SK-N-SH (cell line): ENCODE measurements at regions not wholly inside any gene's neighbourhood (a gene's known extent, or its start where the extent isn't known, plus 50 kb on each side); places are given as distances from the start of the nearest gene placed in this dataset.

Experiments
- CTCF ChIA-PET: fragments of 300-600, 350-600 bp; formaldehyde crosslinking; extraction: SDS; loops from one replicate; lab custom pipeline; 2021; lab: Yijun Ruan, JAX
- POLR2A ChIA-PET: fragments of 350-600 bp; sonication (Branson Sonifier 250); formaldehyde crosslinking; extraction: SDS; loops from one replicate; lab custom pipeline; 2020; ENCODE audit warnings: antibody characterized with exemption, inconsistent platforms; lab: Yijun Ruan, JAX
- DNase-seq: peaks from one replicate; pipeline ENCODE4 v3.0.0; 2012
- H2AFZ ChIP-seq: fragments of 200-600 bp; sonication (generic); 2 replicates; pipeline ENCODE4 v1.8.1; 2016; ENCODE audit warnings: antibody characterized with exemption, mild to moderate bottlenecking, low read depth
- H3F3A ChIP-seq: fragments of 200-600 bp; sonication (generic); replicated peaks from 2 replicates; pipeline ENCODE3; 2016; ENCODE audit warnings: antibody characterized with exemption, mild to moderate bottlenecking; ENCODE audit not compliant: insufficient read depth
- H3K27ac ChIP-seq, 2 experiments: fragments of 200-500 bp in 1 of 2; fragments of 200-600 bp in 1 of 2; sonication (Bioruptor generic) in 1 of 2; sonication (generic), shearing (Covaris generic) in 1 of 2; 2 replicates each; pipeline versions ENCODE4 v1.5.1 to v1.6.1; 2014 to 2016; ENCODE audit warnings: low read depth in 2 of 2, inconsistent platforms in 1 of 2, low read length in 1 of 2, mild to moderate bottlenecking in 1 of 2, mixed read lengths in 1 of 2
- H3K27me3 ChIP-seq: fragments of 200-600 bp; sonication (generic), shearing (Covaris generic); 2 replicates; pipeline ENCODE4 v1.6.1; 2016; ENCODE audit warnings: mixed run types; ENCODE audit not compliant: insufficient read depth
- H3K36me3 ChIP-seq, 2 experiments: fragments of 200-500 bp in 1 of 2; fragments of 200-600 bp in 1 of 2; sonication (Bioruptor generic) in 1 of 2; sonication (generic) in 1 of 2; replicated peaks in 1 of 2; 2 replicates each; pipeline versions ENCODE3 to v1.5.1; 2014 to 2016; ENCODE audit warnings: low read length in 1 of 2, mild to moderate bottlenecking in 1 of 2; ENCODE audit not compliant: insufficient read depth in 2 of 2, control insufficient read depth in 1 of 2
- H3K4me1 ChIP-seq, 2 experiments: fragments of 200-500 bp in 1 of 2; fragments of 200-600 bp in 1 of 2; sonication (Bioruptor generic) in 1 of 2; sonication (generic), shearing (Covaris generic) in 1 of 2; 2 replicates each; pipeline versions ENCODE4 v1.5.1 to v1.6.1; 2014 to 2016; ENCODE audit warnings: low read depth in 1 of 2, low read length in 1 of 2, mixed run types in 1 of 2; ENCODE audit not compliant: insufficient read depth in 2 of 2, control insufficient read depth in 1 of 2
- H3K4me2 ChIP-seq: fragments of 200-600 bp; sonication (generic), shearing (Covaris generic); 2 replicates; pipeline ENCODE4 v1.6.1; 2017; ENCODE audit warnings: mixed run types
- H3K4me3 ChIP-seq, 2 experiments: fragments of 200-500 bp in 1 of 2; fragments of 200-600 bp in 1 of 2; sonication (Bioruptor generic) in 1 of 2; sonication (generic), shearing (Covaris generic) in 1 of 2; 2 replicates each; pipeline versions ENCODE4 v1.5.1 to v1.8.1; 2014 to 2016; ENCODE audit warnings: low read depth in 2 of 2, inconsistent platforms in 1 of 2, low read length in 1 of 2, mild to moderate bottlenecking in 1 of 2, mixed read lengths in 1 of 2, moderate library complexity in 1 of 2
- H3K79me2 ChIP-seq: fragments of 200-600 bp; sonication (generic); 2 replicates; pipeline ENCODE4 v1.8.1; 2017; ENCODE audit warnings: mild to moderate bottlenecking; ENCODE audit not compliant: insufficient read depth
- H3K9ac ChIP-seq: fragments of 200-600 bp; sonication (generic); 2 replicates; pipeline ENCODE4 v1.6.1; 2017; ENCODE audit warnings: mixed run types
- H3K9me2 ChIP-seq: fragments of 200-600 bp; sonication (generic); 2 replicates; pipeline ENCODE4 v1.6.1; 2017; ENCODE audit warnings: mixed run types
- H3K9me3 ChIP-seq: fragments of 200-600 bp; sonication (generic); 2 replicates; pipeline ENCODE4 v1.6.1; 2017; ENCODE audit warnings: mixed run types, mild to moderate bottlenecking, moderate library complexity
- H4K20me1 ChIP-seq: fragments of 200-600 bp; sonication (generic); 2 replicates; pipeline ENCODE4 v1.6.1; 2017; ENCODE audit warnings: mild to moderate bottlenecking, mixed run types; ENCODE audit not compliant: insufficient read depth
- CHD2 ChIP-seq: fragments of 150-350 bp; IDR thresholded peaks from 2 replicates; pipeline ENCODE4 v1.6.1; 2018; ENCODE audit warnings: low read length; ENCODE audit not compliant: partially characterized antibody
- EP300 ChIP-seq, 2 experiments: IDR thresholded peaks; 2 replicates each; pipeline versions ENCODE4 v1.4.0 to v1.6.1; 2012; ENCODE audit warnings: borderline replicate concordance in 1 of 2, low read depth in 1 of 2, low read length in 1 of 2
- FOSL2 ChIP-seq: IDR thresholded peaks from 2 replicates; pipeline ENCODE4 v1.4.0; 2012; ENCODE audit warnings: low read depth, mild to moderate bottlenecking, moderate library complexity, borderline replicate concordance
- GABPA ChIP-seq: IDR thresholded peaks from 2 replicates; pipeline ENCODE4 v1.4.0; 2012; ENCODE audit warnings: low read depth, mild to moderate bottlenecking
- GATA2 ChIP-seq: sonication (generic); formaldehyde crosslinking; IDR thresholded peaks from 2 replicates; pipeline ENCODE4 v1.5.0; 2020; ENCODE audit warnings: mild to moderate bottlenecking, missing genetic modification reagents
- MEF2A ChIP-seq: IDR thresholded peaks from 2 replicates; pipeline ENCODE4 v1.4.0; 2012; ENCODE audit warnings: low read depth, borderline replicate concordance
- NFIC ChIP-seq: IDR thresholded peaks from 2 replicates; pipeline ENCODE4 v1.4.0; 2012; ENCODE audit warnings: borderline replicate concordance
- POLR2AphosphoS5 ChIP-seq: IDR thresholded peaks from 2 replicates; pipeline ENCODE4 v1.6.1; 2012; ENCODE audit warnings: low read depth, low read length
- RFX5 ChIP-seq: IDR thresholded peaks from 2 replicates; pipeline ENCODE4 v1.6.1; 2012; ENCODE audit warnings: mild to moderate bottlenecking, improper control_type of control experiment, low read length
- RXRA ChIP-seq: IDR thresholded peaks from 2 replicates; pipeline ENCODE4 v1.4.0; 2012; ENCODE audit warnings: low read depth, mild to moderate bottlenecking, borderline replicate concordance
- TAF1 ChIP-seq: IDR thresholded peaks from 2 replicates; pipeline ENCODE4 v1.6.1; 2012; ENCODE audit warnings: low read depth, mild to moderate bottlenecking, low read length, moderate library complexity, borderline replicate concordance
- YY1 ChIP-seq: IDR thresholded peaks from 2 replicates; pipeline ENCODE4 v1.4.0; 2012; ENCODE audit warnings: low read depth, mild to moderate bottlenecking
- WGBS: methylation state at CpG from one replicate; pipeline ENCODE4 v1.1.6; 2017; ENCODE audit warnings: low lambda C conversion rate; 5-methylcytosine and 5-hydroxymethylcytosine counted together
- TF ChIP-seq, protein P1 (sequence below): IDR thresholded peaks from 2 replicates; pipeline ENCODE4 v1.4.0; 2012; ENCODE audit warnings: low read depth, borderline replicate concordance
- TF ChIP-seq, protein P2 (sequence below): IDR thresholded peaks from 2 replicates; pipeline ENCODE4 v1.4.0; 2012; ENCODE audit warnings: low read depth
- TF ChIP-seq, protein P3 (sequence below): fragments of 150-350 bp; IDR thresholded peaks from 2 replicates; pipeline ENCODE4 v1.6.1; 2017; ENCODE audit warnings: antibody characterized with exemption, low read length, low read depth, borderline replicate concordance
- TF ChIP-seq, protein P4 (sequence below): IDR thresholded peaks from 2 replicates; pipeline ENCODE4 v1.4.0; 2012; ENCODE audit warnings: low read depth, borderline replicate concordance

DNA sequence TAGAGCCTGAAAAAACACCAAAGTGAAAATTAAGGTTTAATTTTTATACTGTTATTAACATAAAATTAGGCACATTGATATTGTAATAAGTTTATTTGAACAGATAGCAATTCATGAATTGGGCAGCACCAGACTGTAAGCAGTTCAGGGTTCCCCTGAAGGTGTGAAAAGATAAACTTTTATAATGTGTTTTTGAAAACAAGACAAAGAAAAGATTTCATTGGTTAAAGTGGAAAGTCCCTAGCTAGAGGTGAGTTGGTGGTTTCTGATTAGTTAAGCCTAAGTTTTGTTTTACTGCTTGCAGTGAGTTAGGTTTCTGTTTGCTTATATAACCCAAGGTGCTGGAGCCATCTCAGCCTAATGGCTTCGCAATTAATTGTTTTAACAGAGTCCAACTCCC lies 96.5 kb upstream of the RPS23 start:
- CTCF ChIA-PET = no interaction called here

DNA sequence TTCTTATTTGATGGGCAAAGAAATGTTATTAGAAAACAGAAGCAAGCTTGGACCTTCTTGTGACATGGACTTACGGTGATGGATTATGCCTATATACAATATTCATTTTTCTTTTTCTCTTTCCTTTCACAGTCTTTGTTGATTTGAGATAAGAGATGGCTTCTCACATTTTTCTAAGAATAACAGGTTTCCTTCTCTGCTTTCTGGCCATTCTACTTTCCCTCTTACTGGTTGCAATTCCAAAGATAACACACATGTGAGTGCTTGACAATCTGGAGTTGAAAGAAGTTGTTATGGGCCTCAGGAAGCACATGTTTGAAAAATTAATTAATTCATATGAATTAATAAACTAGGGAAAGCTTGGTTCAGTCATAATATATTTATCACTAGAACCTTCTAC lies 89.8 kb upstream of the RPS23 start:
- Histone ChIP-seq H3K9me2 (no peaks in the 10 kb centered on the region), H3K79me2 (no peaks in the 10 kb centered on the region), H3K4me3 (no peak overlapping the region), H3F3A (no peaks in the 10 kb centered on the region), H3K4me1 (no peaks in the 10 kb centered on the region; a peak in 1 of 4 replicates), H3K27ac (no peak overlapping the region), H3K9me3 (no peaks in the 10 kb centered on the region), H4K20me1 (no peaks in the 10 kb centered on the region), H2AFZ (no peak overlapping the region), H3K9ac (no peak overlapping the region), H3K27me3 (no peaks in the 10 kb centered on the region), H3K36me3 (no peaks in the 10 kb centered on the region), H3K4me2 (no peak overlapping the region)
- ChIA-PET CTCF (interaction anchor here (0.6 to 1.4 kb wide), 3 partner anchors 16 to 1195 kb away, joined by 3 read pairs; no protein-coding TSS in a partner anchor), POLR2A (no interaction called here)
- DNase-seq = no peak
- TF ChIP-seq RXRA = no peak
- 96% methylated on average over 1 of the region's 1 CpG for WGBS

More for the DNA sequence above, 96.5 kb upstream of the RPS23 start:
- Histone ChIP-seq H3K36me3 (no peaks in the 10 kb centered on the region), H3K4me3 (no peak overlapping the region), H3K27ac (no peak overlapping the region), H3K27me3 (no peaks in the 10 kb centered on the region), H3F3A (no peaks in the 10 kb centered on the region), H4K20me1 (no peaks in the 10 kb centered on the region), H2AFZ (no peak overlapping the region), H3K79me2 (no peaks in the 10 kb centered on the region), H3K9me2 (no peaks in the 10 kb centered on the region), H3K9ac (no peak overlapping the region)
- 94% methylated on average over 1 of the region's 1 CpG for WGBS
- DNase-seq = no peak
- TF ChIP-seq MEF2A (no peak), RFX5 (no peak), NFIC (no peak), FOSL2 (no peak), CHD2 (no peak), EP300 (IDR thresholded peaks at IDR 0.05; ENCODE audit: borderline replicate concordance in 1 of 2, low read depth in 1 of 2, low read length in 1 of 2) (no peak), GATA2 (CRISPR knock-in tag) (no peak), POLR2AphosphoS5 (no peak), TAF1 (no peak), GABPA (no peak), YY1 (no peak)
- TF ChIP-seq, protein P1, sequence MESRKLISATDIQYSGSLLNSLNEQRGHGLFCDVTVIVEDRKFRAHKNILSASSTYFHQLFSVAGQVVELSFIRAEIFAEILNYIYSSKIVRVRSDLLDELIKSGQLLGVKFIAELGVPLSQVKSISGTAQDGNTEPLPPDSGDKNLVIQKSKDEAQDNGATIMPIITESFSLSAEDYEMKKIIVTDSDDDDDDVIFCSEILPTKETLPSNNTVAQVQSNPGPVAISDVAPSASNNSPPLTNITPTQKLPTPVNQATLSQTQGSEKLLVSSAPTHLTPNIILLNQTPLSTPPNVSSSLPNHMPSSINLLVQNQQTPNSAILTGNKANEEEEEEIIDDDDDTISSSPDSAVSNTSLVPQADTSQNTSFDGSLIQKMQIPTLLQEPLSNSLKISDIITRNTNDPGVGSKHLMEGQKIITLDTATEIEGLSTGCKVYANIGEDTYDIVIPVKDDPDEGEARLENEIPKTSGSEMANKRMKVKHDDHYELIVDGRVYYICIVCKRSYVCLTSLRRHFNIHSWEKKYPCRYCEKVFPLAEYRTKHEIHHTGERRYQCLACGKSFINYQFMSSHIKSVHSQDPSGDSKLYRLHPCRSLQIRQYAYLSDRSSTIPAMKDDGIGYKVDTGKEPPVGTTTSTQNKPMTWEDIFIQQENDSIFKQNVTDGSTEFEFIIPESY = no peak
- TF ChIP-seq, protein P2, sequence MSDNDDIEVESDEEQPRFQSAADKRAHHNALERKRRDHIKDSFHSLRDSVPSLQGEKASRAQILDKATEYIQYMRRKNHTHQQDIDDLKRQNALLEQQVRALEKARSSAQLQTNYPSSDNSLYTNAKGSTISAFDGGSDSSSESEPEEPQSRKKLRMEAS = no peak
- TF ChIP-seq, protein P3, sequence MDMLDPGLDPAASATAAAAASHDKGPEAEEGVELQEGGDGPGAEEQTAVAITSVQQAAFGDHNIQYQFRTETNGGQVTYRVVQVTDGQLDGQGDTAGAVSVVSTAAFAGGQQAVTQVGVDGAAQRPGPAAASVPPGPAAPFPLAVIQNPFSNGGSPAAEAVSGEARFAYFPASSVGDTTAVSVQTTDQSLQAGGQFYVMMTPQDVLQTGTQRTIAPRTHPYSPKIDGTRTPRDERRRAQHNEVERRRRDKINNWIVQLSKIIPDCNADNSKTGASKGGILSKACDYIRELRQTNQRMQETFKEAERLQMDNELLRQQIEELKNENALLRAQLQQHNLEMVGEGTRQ = no peak
- TF ChIP-seq, protein P4, sequence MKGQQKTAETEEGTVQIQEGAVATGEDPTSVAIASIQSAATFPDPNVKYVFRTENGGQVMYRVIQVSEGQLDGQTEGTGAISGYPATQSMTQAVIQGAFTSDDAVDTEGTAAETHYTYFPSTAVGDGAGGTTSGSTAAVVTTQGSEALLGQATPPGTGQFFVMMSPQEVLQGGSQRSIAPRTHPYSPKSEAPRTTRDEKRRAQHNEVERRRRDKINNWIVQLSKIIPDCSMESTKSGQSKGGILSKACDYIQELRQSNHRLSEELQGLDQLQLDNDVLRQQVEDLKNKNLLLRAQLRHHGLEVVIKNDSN = no peak
- TF ChIP-seq, all 33 proteins: peak for 0
- Histone ChIP-seq H3K4me1 (peaks cover 0 to 7% of the 10 kb centered on the region in 2 experiments; a peak in 2 of 4 replicates), H3K9me3 (no peaks in the 10 kb centered on the region), H3K4me2 (no peak overlapping the region)
- POLR2A ChIA-PET = no interaction called here
